Activated naive CD4-positive, alpha-beta T cell treated with anti-CD3 and anti-CD28 coated beads, Interleukin-2, amount 10 ng/mL, durations not matched to agents 7 days and 5 days (primary cell): ENCODE measurements at regions not wholly inside any gene's neighbourhood (a gene's known extent, or its start where the extent isn't known, plus 50 kb on each side); places are given as distances from the start of the nearest gene placed in this dataset.
"Not testable (repeated sequence)": the region's sequence is repeated elsewhere in the genome, so short reads cannot be mapped to it uniquely, and the experiment has no call there.

Experiments
- CTCF ChIA-PET: fragments of 350-600 bp; sonication (Branson Sonifier 250); formaldehyde crosslinking; loops from one replicate; lab custom pipeline; 2021; ENCODE audit warnings: antibody characterized with exemption; lab: Charles Lee
- DNase-seq: peaks from one replicate; pipeline ENCODE4 v3.0.0-alpha.2; 2020
- H3K27ac Mint-ChIP-seq: one replicate; pipeline ENCODE4 v1.8.0; 2021; ENCODE audit warnings: mild to moderate bottlenecking, moderate library complexity, mixed read lengths
- H3K27me3 Mint-ChIP-seq: one replicate; pipeline ENCODE4 v1.8.0; 2021; ENCODE audit warnings: mild to moderate bottlenecking, mixed read lengths
- H3K36me3 Mint-ChIP-seq: one replicate; pipeline ENCODE4 v1.8.0; 2021; ENCODE audit warnings: mixed read lengths
- H3K4me1 Mint-ChIP-seq: one replicate; pipeline ENCODE4 v1.8.0; 2021; ENCODE audit warnings: mixed read lengths
- H3K4me3 Mint-ChIP-seq: one replicate; pipeline ENCODE4 v1.8.0; 2021; ENCODE audit warnings: mild to moderate bottlenecking, moderate library complexity, mixed read lengths
- H3K9me3 Mint-ChIP-seq: one replicate; pipeline ENCODE4 v1.8.0; 2021; ENCODE audit warnings: mixed read lengths

GRCh38 chrX:54615109-54615508 lies 85.1 kb downstream of the GNL3L start:
- no peak for DNase-seq
- H3K9me3 Mint-ChIP-seq: peaks cover 13% of the 10 kb centered on the region
- H3K36me3 Mint-ChIP-seq: peaks cover 8% of the 10 kb centered on the region
- H3K27ac Mint-ChIP-seq: no peak overlapping the region
- CTCF ChIA-PET: no interaction called here
- H3K27me3 Mint-ChIP-seq: no peaks in the 10 kb centered on the region
- H3K4me3 Mint-ChIP-seq: no peak overlapping the region
- no peaks in the 10 kb centered on the region for H3K4me1 Mint-ChIP-seq

GRCh38 chrX:54633641-54634040 lies 103.6 kb downstream of the GNL3L start:
- peaks cover 20% of the 10 kb centered on the region for H3K9me3 Mint-ChIP-seq
- DNase-seq: no peak
- H3K36me3 Mint-ChIP-seq: peaks cover 6% of the 10 kb centered on the region
- H3K4me3 Mint-ChIP-seq: no peak overlapping the region
- CTCF ChIA-PET: no interaction called here
- peaks cover 4% of the 10 kb centered on the region for H3K27me3 Mint-ChIP-seq
- H3K4me1 Mint-ChIP-seq: peaks cover under 1% of the 10 kb centered on the region
- no peak overlapping the region for H3K27ac Mint-ChIP-seq

- CTCF ChIA-PET: interaction anchor here (0.5 to 2.5 kb wide), 3 partner anchors 108 to 170 kb away, joined by 3 to 8 read pairs (median 3); partner anchors contain the start of gene GNL3L
- H3K36me3 Mint-ChIP-seq: peaks cover 8% of the 10 kb centered on the region
- DNase-seq: no peak
- H3K9me3 Mint-ChIP-seq: peaks cover 9% of the 10 kb centered on the region
- H3K4me1 Mint-ChIP-seq: peaks cover 15% of the 10 kb centered on the region
- H3K27ac Mint-ChIP-seq: peak overlapping the region; percentile 99
- H3K27me3 Mint-ChIP-seq: no peaks in the 10 kb centered on the region
- peak overlapping the region; percentile 85 for H3K4me3 Mint-ChIP-seq
Measured at GRCh38 chrX:54639018-54639345, 109.0 kb downstream of the GNL3L start.

- DNase-seq: peak; percentile 96
- Mint-ChIP-seq H3K9me3 (peaks cover 9% of the 10 kb centered on the region), H3K36me3 (peaks cover 8% of the 10 kb centered on the region)
Measured at GRCh38 chrX:54639346-54640102, 109.5 kb downstream of the GNL3L start.

GRCh38 chrX:54640103-54640690 lies 110.2 kb downstream of the GNL3L start:
- H3K9me3 Mint-ChIP-seq: peaks cover 6% of the 10 kb centered on the region
- H3K4me1 Mint-ChIP-seq: peaks cover 15% of the 10 kb centered on the region
- DNase-seq: no peak
- no peaks in the 10 kb centered on the region for H3K27me3 Mint-ChIP-seq
- H3K4me3 Mint-ChIP-seq: peak overlapping the region; percentile 85
- CTCF ChIA-PET: interaction anchor here (0.8 to 2.5 kb wide), 2 partner anchors 169 to 417 kb away, joined by 3 to 8 read pairs; no protein-coding TSS in a partner anchor
- H3K36me3 Mint-ChIP-seq: peaks cover 7% of the 10 kb centered on the region
- H3K27ac Mint-ChIP-seq: peak overlapping the region; percentile 99

More at GRCh38 chrX:54639346-54640102, 109.5 kb downstream of the GNL3L start:
- H3K27me3 Mint-ChIP-seq: no peaks in the 10 kb centered on the region
- CTCF ChIA-PET: interaction anchor here (0.5 to 2.5 kb wide), 4 partner anchors 109 to 360 kb away, joined by 3 to 8 read pairs (median 3); partner anchors contain the start of genes APEX2 and GNL3L
- peak overlapping the region; percentile 85 for H3K4me3 Mint-ChIP-seq
- H3K27ac Mint-ChIP-seq: peak overlapping the region; percentile 99
- peaks cover 15% of the 10 kb centered on the region for H3K4me1 Mint-ChIP-seq

- H3K4me1 Mint-ChIP-seq: peaks cover 15% of the 10 kb centered on the region
- H3K27me3 Mint-ChIP-seq: no peaks in the 10 kb centered on the region
- DNase-seq: no peak
- H3K36me3 Mint-ChIP-seq: peaks cover 5% of the 10 kb centered on the region
- H3K9me3 Mint-ChIP-seq: peaks cover 4% of the 10 kb centered on the region
- H3K4me3 Mint-ChIP-seq: no peak overlapping the region
- H3K27ac Mint-ChIP-seq: peak overlapping the region; percentile 99
- CTCF ChIA-PET: interaction anchor here (0.8 to 2.5 kb wide), 2 partner anchors 168 to 416 kb away, joined by 3 to 8 read pairs; no protein-coding TSS in a partner anchor
Measured at GRCh38 chrX:54640736-54641135, 110.7 kb downstream of the GNL3L start.

GRCh38 chrX:54641530-54641929 lies 111.5 kb downstream of the GNL3L start:
- peaks cover 15% of the 10 kb centered on the region for H3K4me1 Mint-ChIP-seq
- H3K27ac Mint-ChIP-seq: no peak overlapping the region
- DNase-seq: no peak
- peaks cover 2% of the 10 kb centered on the region for H3K36me3 Mint-ChIP-seq
- H3K27me3 Mint-ChIP-seq: no peaks in the 10 kb centered on the region
- H3K9me3 Mint-ChIP-seq: peaks cover under 1% of the 10 kb centered on the region
- H3K4me3 Mint-ChIP-seq: no peak overlapping the region
- CTCF ChIA-PET: interaction anchor here (2.5 kb wide), 1 partner anchor 167 kb away, joined by 8 read pairs; no protein-coding TSS in a partner anchor

GRCh38 chrX:54647607-54648006 lies 117.6 kb downstream of the GNL3L start:
- H3K36me3 Mint-ChIP-seq, H3K27ac Mint-ChIP-seq, H3K9me3 Mint-ChIP-seq, H3K4me3 Mint-ChIP-seq, H3K4me1 Mint-ChIP-seq, CTCF ChIA-PET, DNase-seq, H3K27me3 Mint-ChIP-seq: not testable (repeated sequence)

- DNase-seq: no peak
- H3K27me3 Mint-ChIP-seq: no peaks in the 10 kb centered on the region
- H3K9me3 Mint-ChIP-seq: peaks cover 11% of the 10 kb centered on the region
- no peak overlapping the region for H3K27ac Mint-ChIP-seq
- H3K4me1 Mint-ChIP-seq: no peaks in the 10 kb centered on the region
- H3K4me3 Mint-ChIP-seq: no peak overlapping the region
- CTCF ChIA-PET: no interaction called here
- no peaks in the 10 kb centered on the region for H3K36me3 Mint-ChIP-seq
Measured at GRCh38 chrX:54659547-54659946, 129.5 kb downstream of the GNL3L start.

- Mint-ChIP-seq H3K4me3 (no peak overlapping the region), H3K27me3 (no peaks in the 10 kb centered on the region), H3K27ac (no peak overlapping the region), H3K4me1 (no peaks in the 10 kb centered on the region), H3K9me3 (peaks cover 8% of the 10 kb centered on the region), H3K36me3 (no peaks in the 10 kb centered on the region)
- CTCF ChIA-PET: no interaction called here
- DNase-seq: no peak
Measured at GRCh38 chrX:54675762-54676161, 122.3 kb downstream of the ITIH6 start.

- H3K4me1 Mint-ChIP-seq: no peaks in the 10 kb centered on the region
- H3K27me3 Mint-ChIP-seq: no peaks in the 10 kb centered on the region
- H3K36me3 Mint-ChIP-seq: no peaks in the 10 kb centered on the region
- H3K27ac Mint-ChIP-seq: no peak overlapping the region
- CTCF ChIA-PET: no interaction called here
- no peak overlapping the region for H3K4me3 Mint-ChIP-seq
- no peaks in the 10 kb centered on the region for H3K9me3 Mint-ChIP-seq
- DNase-seq: no peak
Measured at GRCh38 chrX:54695231-54695630, 102.8 kb downstream of the ITIH6 start.

- H3K27me3 Mint-ChIP-seq: no peaks in the 10 kb centered on the region
- no peaks in the 10 kb centered on the region for H3K36me3 Mint-ChIP-seq
- no peak overlapping the region for H3K4me3 Mint-ChIP-seq
- H3K9me3 Mint-ChIP-seq: no peaks in the 10 kb centered on the region
- H3K4me1 Mint-ChIP-seq: no peaks in the 10 kb centered on the region
- no peak overlapping the region for H3K27ac Mint-ChIP-seq
- no peak for DNase-seq
- CTCF ChIA-PET: no interaction called here
Measured at GRCh38 chrX:54695816-54696487, 102.1 kb downstream of the ITIH6 start.
